Muscle layer of duodenum (tissue), 2 donors: ENCODE measurements at regions not wholly inside any gene's neighbourhood (a gene's known extent, or its start where the extent isn't known, plus 50 kb on each side); places are given as distances from the start of the nearest gene placed in this dataset.
"Not testable (repeated sequence)": the region's sequence is repeated elsewhere in the genome, so short reads cannot be mapped to it uniquely, and the experiment has no call there.

Experiments used
- H3K27ac ChIP-seq: one replicate; pipeline ENCODE4 v1.7.0; 2013; ENCODE audit warnings: mild to moderate bottlenecking, low read length
- H3K27me3 ChIP-seq: one replicate; pipeline ENCODE4 v1.7.0; 2013; ENCODE audit warnings: low read depth, mild to moderate bottlenecking, control low read depth, low read length
- H3K36me3 ChIP-seq, 2 donors: one replicate each; pipeline ENCODE4 v1.7.0; 2013; ENCODE audit warnings: low read length in 2 of 2, control low read depth in 1 of 2, mild to moderate bottlenecking in 1 of 2; ENCODE audit not compliant: insufficient read depth in 2 of 2, control insufficient read depth in 1 of 2
- H3K4me1 ChIP-seq, 2 donors: one replicate each; pipeline ENCODE4 v1.7.0; 2013; ENCODE audit warnings: low read length in 2 of 2, mild to moderate bottlenecking in 2 of 2, control low read depth in 1 of 2, moderate library complexity in 1 of 2; ENCODE audit not compliant: insufficient read depth in 2 of 2, control insufficient read depth in 1 of 2
- H3K4me3 ChIP-seq, 2 donors: one replicate each; pipeline ENCODE4 v1.7.0; 2013; ENCODE audit warnings: low read length in 2 of 2, low read depth in 1 of 2, mild to moderate bottlenecking in 1 of 2
- H3K9me3 ChIP-seq, 2 donors: one replicate each; pipeline ENCODE4 v1.7.0; 2013; ENCODE audit warnings: low read length in 2 of 2, control low read depth in 1 of 2, mild to moderate bottlenecking in 1 of 2; ENCODE audit not compliant: control insufficient read depth in 1 of 2
- donor health status: healthy.

GRCh38 chr3:21894459-21895340 is 143.7 kb upstream of the ZNF385D start:
- Histone ChIP-seq H3K4me3 (no peak overlapping the region), H3K36me3 (no peaks in the 10 kb centered on the region), H3K4me1 (peaks cover 0 to 12% of the 10 kb centered on the region in 2 donors), H3K27me3 (no peaks in the 10 kb centered on the region), H3K27ac (no peak overlapping the region), H3K9me3 (no peaks in the 10 kb centered on the region)

GRCh38 chr3:21898316-21898715 is 147.3 kb upstream of the ZNF385D start:
- H3K4me1 ChIP-seq: peaks cover 0 to 12% of the 10 kb centered on the region in 2 donors
- H3K9me3 ChIP-seq: no peaks in the 10 kb centered on the region
- H3K27ac ChIP-seq: no peak overlapping the region
- no peak overlapping the region for H3K4me3 ChIP-seq
- H3K27me3 ChIP-seq: no peaks in the 10 kb centered on the region
- H3K36me3 ChIP-seq: no peaks in the 10 kb centered on the region

- Histone ChIP-seq H3K36me3 (no peaks in the 10 kb centered on the region), H3K27me3 (no peaks in the 10 kb centered on the region), H3K9me3 (no peaks in the 10 kb centered on the region), H3K4me3 (no peak overlapping the region), H3K27ac (no peak overlapping the region), H3K4me1 (peaks cover 0 to 12% of the 10 kb centered on the region in 2 donors)
Observed at GRCh38 chr3:21901484-21901883, 150.5 kb upstream of the ZNF385D start.

GRCh38 chr3:21902956-21903355 is 151.9 kb upstream of the ZNF385D start:
- H3K9me3 ChIP-seq: no peaks in the 10 kb centered on the region
- H3K4me1 ChIP-seq: peaks cover 0 to 12% of the 10 kb centered on the region in 2 donors
- H3K27me3 ChIP-seq: no peaks in the 10 kb centered on the region
- H3K27ac ChIP-seq: no peak overlapping the region
- H3K4me3 ChIP-seq: no peak overlapping the region
- no peaks in the 10 kb centered on the region for H3K36me3 ChIP-seq

- Histone ChIP-seq H3K4me1 (peaks cover 0 to 4% of the 10 kb centered on the region in 2 donors), H3K9me3 (no peaks in the 10 kb centered on the region), H3K4me3 (no peak overlapping the region), H3K27ac (no peak overlapping the region), H3K27me3 (no peaks in the 10 kb centered on the region), H3K36me3 (no peaks in the 10 kb centered on the region)
Observed at GRCh38 chr3:21909096-21909495, 158.1 kb upstream of the ZNF385D start.

GRCh38 chr3:21912711-21913110 is 161.7 kb upstream of the ZNF385D start:
- no peak overlapping the region for H3K27ac ChIP-seq
- peaks cover 0 to 4% of the 10 kb centered on the region in 2 donors for H3K4me1 ChIP-seq
- H3K27me3 ChIP-seq: no peaks in the 10 kb centered on the region
- H3K4me3 ChIP-seq: no peak overlapping the region
- no peaks in the 10 kb centered on the region for H3K9me3 ChIP-seq
- H3K36me3 ChIP-seq: no peaks in the 10 kb centered on the region

- Histone ChIP-seq H3K4me1 (peaks cover 0 to 4% of the 10 kb centered on the region in 2 donors), H3K4me3 (no peak overlapping the region), H3K36me3 (no peaks in the 10 kb centered on the region), H3K27me3 (no peaks in the 10 kb centered on the region), H3K9me3 (no peaks in the 10 kb centered on the region), H3K27ac (no peak overlapping the region)
Observed at GRCh38 chr3:21913791-21914190, 162.8 kb upstream of the ZNF385D start.

- Histone ChIP-seq H3K27me3 (no peaks in the 10 kb centered on the region), H3K9me3 (no peaks in the 10 kb centered on the region), H3K4me3 (no peak overlapping the region), H3K4me1 (peaks cover 0 to 4% of the 10 kb centered on the region in 2 donors), H3K36me3 (no peaks in the 10 kb centered on the region), H3K27ac (no peak overlapping the region)
Observed at GRCh38 chr3:21914451-21914850, 163.4 kb upstream of the ZNF385D start.

GRCh38 chr3:21919383-21919782 is 168.4 kb upstream of the ZNF385D start:
- Histone ChIP-seq H3K9me3 (no peaks in the 10 kb centered on the region), H3K4me3 (no peak overlapping the region), H3K4me1 (no peaks in the 10 kb centered on the region), H3K36me3 (no peaks in the 10 kb centered on the region), H3K27me3 (no peaks in the 10 kb centered on the region), H3K27ac (no peak overlapping the region)

GRCh38 chr3:21920421-21920861 is 169.4 kb upstream of the ZNF385D start:
- Histone ChIP-seq H3K36me3 (no peaks in the 10 kb centered on the region), H3K4me3 (no peak overlapping the region), H3K27me3 (no peaks in the 10 kb centered on the region), H3K27ac (no peak overlapping the region), H3K9me3 (no peaks in the 10 kb centered on the region), H3K4me1 (no peaks in the 10 kb centered on the region)

GRCh38 chr3:21923156-21923555 is 172.1 kb upstream of the ZNF385D start:
- H3K36me3 ChIP-seq, H3K4me3 ChIP-seq, H3K9me3 ChIP-seq, H3K27ac ChIP-seq, H3K27me3 ChIP-seq, H3K4me1 ChIP-seq: not testable (repeated sequence)

GRCh38 chr3:21927261-21927660 is 176.3 kb upstream of the ZNF385D start:
- Histone ChIP-seq H3K27me3 (no peaks in the 10 kb centered on the region), H3K4me3 (no peak overlapping the region), H3K4me1 (no peaks in the 10 kb centered on the region), H3K27ac (no peak overlapping the region), H3K9me3 (no peaks in the 10 kb centered on the region), H3K36me3 (no peaks in the 10 kb centered on the region)
